Nucleus accumbens (tissue), 56 donors: ENCODE measurements at regions not wholly inside any gene's neighbourhood (a gene's known extent, or its start where the extent isn't known, plus 50 kb on each side); places are given as distances from the start of the nearest gene placed in this dataset.
A peak's percentile ranks its signal among the peaks of the same experiment; 100 is the strongest.

ENCODE experiments used
- DNase-seq, 56 donors: peaks; one replicate each; lab custom pipeline; 2025; lab: John Stamatoyannopoulos, UW

- DNase-seq: no peak
These were observed 932.8 kb upstream of the POU3F3 start for GRCh38 chr2:103921161-103921560.

- no peak for DNase-seq
These were observed 911.7 kb upstream of the POU3F3 start for GRCh38 chr2:103942199-103942598.

GRCh38 chr2:103945083-103945482 is 908.8 kb upstream of the POU3F3 start:
- no peak for DNase-seq

- peak in 52 of 56 donors; percentile 1 to 81 (median 37) for DNase-seq
These were observed 894.5 kb upstream of the POU3F3 start for GRCh38 chr2:103959174-103960128.

GRCh38 chr2:103960129-103960513 is 893.8 kb upstream of the POU3F3 start:
- DNase-seq: no peak

- DNase-seq: no peak
These were observed 893.0 kb upstream of the POU3F3 start for GRCh38 chr2:103960951-103961350.

GRCh38 chr2:103961862-103962261 is 892.1 kb upstream of the POU3F3 start:
- DNase-seq: no peak

- DNase-seq: no peak
These were observed 891.2 kb upstream of the POU3F3 start for GRCh38 chr2:103962670-103963069.

GRCh38 chr2:103963146-103963725 is 890.7 kb upstream of the POU3F3 start:
- no peak for DNase-seq

- DNase-seq: no peak
These were observed 876.7 kb upstream of the POU3F3 start for GRCh38 chr2:103977241-103977640.

- DNase-seq: no peak
These were observed 876.2 kb upstream of the POU3F3 start for GRCh38 chr2:103977668-103978067.

- DNase-seq: no peak
These were observed 873.5 kb upstream of the POU3F3 start for GRCh38 chr2:103980401-103980800.

- DNase-seq: no peak
These were observed 871.2 kb upstream of the POU3F3 start for GRCh38 chr2:103982691-103983090.

- DNase-seq: no peak
These were observed 867.9 kb upstream of the POU3F3 start for GRCh38 chr2:103986001-103986400.

- DNase-seq: no peak
These were observed 862.3 kb upstream of the POU3F3 start for GRCh38 chr2:103991591-103991990.

- no peak for DNase-seq
These were observed 849.1 kb upstream of the POU3F3 start for GRCh38 chr2:104004821-104005220.

- DNase-seq: no peak
These were observed 837.1 kb upstream of the POU3F3 start for GRCh38 chr2:104016801-104017200.

- DNase-seq: no peak
These were observed 830.6 kb upstream of the POU3F3 start for GRCh38 chr2:104023306-104023705.

GRCh38 chr2:104023765-104024164 is 830.1 kb upstream of the POU3F3 start:
- no peak for DNase-seq

GRCh38 chr2:104025295-104025694 is 828.6 kb upstream of the POU3F3 start:
- no peak for DNase-seq

GRCh38 chr2:104026725-104027124 is 827.2 kb upstream of the POU3F3 start:
- DNase-seq: no peak

- DNase-seq: no peak
These were observed 826.6 kb upstream of the POU3F3 start for GRCh38 chr2:104027321-104027720.
